GM23248 (cell line): ENCODE measurements at regions not wholly inside any gene's neighbourhood (a gene's known extent, or its start where the extent isn't known, plus 50 kb on each side); places are given as distances from the start of the nearest gene placed in this dataset.

ENCODE experiments used
- DNase-seq: peaks from one replicate; pipeline ENCODE4 v3.0.0-alpha.2; 2015
- H2AFZ ChIP-seq: fragments of 200-600 bp; sonication (generic); 2 replicates; pipeline ENCODE4 v1.6.1; 2016; ENCODE audit warnings: antibody characterized with exemption
- H3F3A ChIP-seq: fragments of 200-600 bp; sonication (generic); 2 replicates; pipeline ENCODE4 v1.6.1; 2016; ENCODE audit warnings: mild to moderate bottlenecking, antibody characterized with exemption, mixed run types; ENCODE audit not compliant: insufficient read depth
- H3K27ac ChIP-seq: fragments of 200-600 bp; sonication (generic); 2 replicates; pipeline ENCODE4 v1.5.1; 2016; ENCODE audit warnings: mild to moderate bottlenecking
- H3K27me3 ChIP-seq: fragments of 200-600 bp; sonication (generic); replicated peaks from 2 replicates; pipeline ENCODE4 v1.6.1; 2016; ENCODE audit warnings: mild to moderate bottlenecking; ENCODE audit not compliant: insufficient read depth
- H3K36me3 ChIP-seq: fragments of 200-600 bp; sonication (generic); 2 replicates; pipeline ENCODE4 v1.6.1; 2016; ENCODE audit warnings: low read depth, mild to moderate bottlenecking
- H3K4me1 ChIP-seq: fragments of 200-600 bp; sonication (generic); 2 replicates; pipeline ENCODE4 v1.6.1; 2016; ENCODE audit warnings: mild to moderate bottlenecking; ENCODE audit not compliant: insufficient read depth
- H3K4me2 ChIP-seq: fragments of 200-600 bp; sonication (generic); one replicate; pipeline ENCODE4 v1.6.1; 2016; ENCODE audit warnings: mild to moderate bottlenecking; ENCODE audit not compliant: unreplicated experiment
- H3K4me3 ChIP-seq: fragments of 200-600 bp; sonication (generic); 2 replicates; pipeline ENCODE4 v1.5.1; 2016; ENCODE audit warnings: mild to moderate bottlenecking
- H3K79me2 ChIP-seq: fragments of 200-600 bp; sonication (generic); 2 replicates; pipeline ENCODE4 v1.6.1; 2016; ENCODE audit warnings: mild to moderate bottlenecking; ENCODE audit not compliant: insufficient read depth
- H3K9ac ChIP-seq: fragments of 200-600 bp; sonication (generic); 2 replicates; pipeline ENCODE4 v1.6.1; 2016; ENCODE audit warnings: mild to moderate bottlenecking
- H3K9me2 ChIP-seq: fragments of 200-600 bp; sonication (generic); 2 replicates; pipeline ENCODE4 v1.6.1; 2016; ENCODE audit warnings: mixed run types, mild to moderate bottlenecking, moderate library complexity; ENCODE audit not compliant: insufficient read depth
- H3K9me3 ChIP-seq: fragments of 200-600 bp; sonication (generic); one replicate; pipeline ENCODE4 v1.6.1; 2017; ENCODE audit warnings: low read depth
- H4K20me1 ChIP-seq: fragments of 200-600 bp; sonication (generic); 2 replicates; pipeline ENCODE4 v1.6.0; 2016; ENCODE audit not compliant: insufficient read depth
- EZH2 ChIP-seq: fragments of 200-600 bp; sonication (generic); IDR thresholded peaks from 2 replicates; pipeline ENCODE4 v1.6.1; 2018; ENCODE audit warnings: antibody characterized with exemption, mild to moderate bottlenecking; ENCODE audit not compliant: insufficient read depth, poor library complexity, severe bottlenecking
- EZH2phosphoT487 ChIP-seq: fragments of 200-600 bp; sonication (generic); IDR thresholded peaks from 2 replicates; pipeline ENCODE4 v1.6.1; 2018; ENCODE audit warnings: antibody characterized with exemption, moderate library complexity, mild to moderate bottlenecking, low read depth; ENCODE audit not compliant: insufficient read depth
- WGBS, 2 experiments: methylation state at CpG; one replicate each; pipeline ENCODE4 v1.1.6; 2015 to 2017; ENCODE audit warnings: low lambda C conversion rate in 2 of 2, low coverage in 1 of 2; ENCODE audit errors: missing lambda C conversion rate in 2 of 2; 5-methylcytosine and 5-hydroxymethylcytosine counted together
- in situ Hi-C: fragments of 300-500 bp; cut with MboI; formaldehyde crosslinking; loops from 2 replicates; pipeline ENCODE4 v1.15.0; 2020

GRCh38 chr6:133758815-133759335, 130.0 kb upstream of the TCF21 start:
- no peaks in the 10 kb centered on the region; the same call in 1 of the 2 replicates for H3K9me2 ChIP-seq
- 74 to 77% methylated on average over 2 of the region's 2 CpGs for WGBS, 2 experiments
- H4K20me1 ChIP-seq, result no peaks in the 10 kb centered on the region
- no peaks in the 10 kb centered on the region for H3K79me2 ChIP-seq
- no peaks in the 10 kb centered on the region for H3K27me3 ChIP-seq
- H3K4me2 ChIP-seq, result no peak overlapping the region
- H3K27ac ChIP-seq, result no peak overlapping the region
- H3K9ac ChIP-seq, result no peak overlapping the region
- TF ChIP-seq EZH2phosphoT487 (no peak), EZH2 (no peak)
- no peak overlapping the region for H3K4me3 ChIP-seq
- no peaks in the 10 kb centered on the region for H3K9me3 ChIP-seq
- H3K36me3 ChIP-seq, result no peaks in the 10 kb centered on the region
- in situ Hi-C loops, result no loop called here
- peaks cover 56% of the 10 kb centered on the region for H3K4me1 ChIP-seq
- no peak overlapping the region for H2AFZ ChIP-seq
- H3F3A ChIP-seq, result peaks cover 41% of the 10 kb centered on the region
- DNase-seq, result no peak

GRCh38 chr6:133759524-133759923, 129.4 kb upstream of the TCF21 start:
- Histone ChIP-seq H3K9me2 (no peaks in the 10 kb centered on the region; the same call in 1 of the 2 replicates), H3F3A (peaks cover 48% of the 10 kb centered on the region), H3K9ac (no peak overlapping the region), H3K4me2 (no peak overlapping the region), H3K27me3 (no peaks in the 10 kb centered on the region), H3K27ac (no peak overlapping the region), H3K4me1 (peaks cover 62% of the 10 kb centered on the region), H4K20me1 (no peaks in the 10 kb centered on the region), H3K9me3 (no peaks in the 10 kb centered on the region), H3K4me3 (no peak overlapping the region), H2AFZ (no peak overlapping the region), H3K36me3 (no peaks in the 10 kb centered on the region), H3K79me2 (no peaks in the 10 kb centered on the region)
- TF ChIP-seq EZH2, result no peak
- TF ChIP-seq EZH2phosphoT487, result no peak
- no peak for DNase-seq
- in situ Hi-C loops, result no loop called here
- 90 to 91% methylated on average over 7 of the region's 7 CpGs for WGBS, 2 experiments

GRCh38 chr6:133761706-133762105, 127.2 kb upstream of the TCF21 start:
- Histone ChIP-seq H3K27me3 (no peaks in the 10 kb centered on the region), H3K79me2 (no peaks in the 10 kb centered on the region), H3K9me2 (no peaks in the 10 kb centered on the region), H3F3A (peaks cover 47% of the 10 kb centered on the region), H3K27ac (peak overlapping the region; percentile 80), H3K4me2 (peak overlapping the region; percentile 37), H4K20me1 (no peaks in the 10 kb centered on the region), H3K36me3 (no peaks in the 10 kb centered on the region), H3K4me1 (peaks cover 58% of the 10 kb centered on the region), H2AFZ (no peak overlapping the region), H3K9me3 (no peaks in the 10 kb centered on the region), H3K9ac (peak overlapping the region; percentile 23; the same call in 1 of the 2 replicates), H3K4me3 (no peak overlapping the region)
- TF ChIP-seq EZH2, result no peak
- TF ChIP-seq EZH2phosphoT487, result no peak
- WGBS, 2 experiments, result 0% methylated on average over 1 of the region's 1 CpG
- peak; percentile 77 for DNase-seq
- in situ Hi-C loops, result no loop called here

- H3K27me3 ChIP-seq, result no peaks in the 10 kb centered on the region
- H4K20me1 ChIP-seq, result no peaks in the 10 kb centered on the region
- H2AFZ ChIP-seq, result peak overlapping the region; percentile 65
- peak overlapping the region; percentile 45 for H3K9ac ChIP-seq
- peak overlapping the region; percentile 69 for H3K27ac ChIP-seq
- WGBS, 2 experiments, result 4 to 13% methylated on average over 2 of the region's 2 CpGs
- no peaks in the 10 kb centered on the region for H3K9me3 ChIP-seq
- peak overlapping the region; percentile 42 for H3K4me2 ChIP-seq
- H3K4me1 ChIP-seq, result peaks cover 57% of the 10 kb centered on the region
- H3K79me2 ChIP-seq, result no peaks in the 10 kb centered on the region
- H3K9me2 ChIP-seq, result no peaks in the 10 kb centered on the region
- H3K4me3 ChIP-seq, result peak overlapping the region; percentile 37
- peaks cover 40% of the 10 kb centered on the region for H3F3A ChIP-seq
- no peaks in the 10 kb centered on the region for H3K36me3 ChIP-seq
- in situ Hi-C loops, result no loop called here
- peak; percentile 75 for DNase-seq
- TF ChIP-seq EZH2 (no peak), EZH2phosphoT487 (no peak)
Observed at GRCh38 chr6:133764008-133764753, 124.7 kb upstream of the TCF21 start.
